GM23338 (cell line): ENCODE measurements at regions not wholly inside any gene's neighbourhood (a gene's known extent, or its start where the extent isn't known, plus 50 kb on each side); places are given as distances from the start of the nearest gene placed in this dataset.

Experiments
- CREB1 ChIP-seq: fragments of 250-450 bp; sonication (Bioruptor Pico); IDR thresholded peaks from 2 replicates; pipeline ENCODE4 v1.5.0; 2020; ENCODE audit warnings: low read depth, mild to moderate bottlenecking, moderate library complexity
- EZH2 ChIP-seq: fragments of 200-600 bp; sonication (generic); IDR thresholded peaks from one replicate; pipeline ENCODE4 v1.8.0; 2017; ENCODE audit warnings: antibody characterized with exemption, mild to moderate bottlenecking, low read depth; ENCODE audit not compliant: unreplicated experiment
- EZH2phosphoT487 ChIP-seq: fragments of 200-600 bp; sonication (generic); IDR thresholded peaks from one replicate; pipeline ENCODE4 v1.8.1; 2018; ENCODE audit warnings: antibody characterized with exemption; ENCODE audit not compliant: unreplicated experiment
- JUNB ChIP-seq: IDR thresholded peaks from one replicate; pipeline ENCODE4 v1.6.1; 2016; ENCODE audit warnings: antibody characterized with exemption; ENCODE audit not compliant: unreplicated experiment
- POLR2AphosphoS5 ChIP-seq: IDR thresholded peaks from 2 replicates; pipeline ENCODE4 v1.6.1; 2016; ENCODE audit warnings: antibody characterized with exemption, low read depth
- REST ChIP-seq: IDR thresholded peaks from one replicate; pipeline ENCODE4 v1.6.1; 2018; ENCODE audit warnings: antibody characterized with exemption; ENCODE audit not compliant: unreplicated experiment
- ZNF114 ChIP-seq: fragments of 250-450 bp; sonication (Bioruptor Pico); IDR thresholded peaks from 2 replicates; pipeline ENCODE4 v1.5.0; 2020; ENCODE audit warnings: mild to moderate bottlenecking, moderate library complexity
- TF ChIP-seq, protein P1 (sequence below), 2 experiments: fragments of 200-600 bp in 1 of 2; sonication (generic) in 1 of 2; conservative IDR thresholded peaks; 2 replicates each; pipeline versions ENCODE4 v1.5.1 to v1.6.1; 2016 to 2017; ENCODE audit warnings: antibody characterized with exemption in 2 of 2, low read depth in 2 of 2, mild to moderate bottlenecking in 2 of 2, moderate library complexity in 1 of 2
- TF ChIP-seq, protein P2 (sequence below): IDR thresholded peaks from 2 replicates; pipeline ENCODE4 v1.6.1; 2016; ENCODE audit warnings: antibody characterized with exemption
- TF ChIP-seq, protein P3 (sequence below): fragments of 250-450 bp; sonication (Bioruptor Pico); IDR thresholded peaks from 2 replicates; pipeline ENCODE4 v1.5.0; 2020; ENCODE audit warnings: mild to moderate bottlenecking, moderate library complexity

- TF ChIP-seq, protein P1, sequence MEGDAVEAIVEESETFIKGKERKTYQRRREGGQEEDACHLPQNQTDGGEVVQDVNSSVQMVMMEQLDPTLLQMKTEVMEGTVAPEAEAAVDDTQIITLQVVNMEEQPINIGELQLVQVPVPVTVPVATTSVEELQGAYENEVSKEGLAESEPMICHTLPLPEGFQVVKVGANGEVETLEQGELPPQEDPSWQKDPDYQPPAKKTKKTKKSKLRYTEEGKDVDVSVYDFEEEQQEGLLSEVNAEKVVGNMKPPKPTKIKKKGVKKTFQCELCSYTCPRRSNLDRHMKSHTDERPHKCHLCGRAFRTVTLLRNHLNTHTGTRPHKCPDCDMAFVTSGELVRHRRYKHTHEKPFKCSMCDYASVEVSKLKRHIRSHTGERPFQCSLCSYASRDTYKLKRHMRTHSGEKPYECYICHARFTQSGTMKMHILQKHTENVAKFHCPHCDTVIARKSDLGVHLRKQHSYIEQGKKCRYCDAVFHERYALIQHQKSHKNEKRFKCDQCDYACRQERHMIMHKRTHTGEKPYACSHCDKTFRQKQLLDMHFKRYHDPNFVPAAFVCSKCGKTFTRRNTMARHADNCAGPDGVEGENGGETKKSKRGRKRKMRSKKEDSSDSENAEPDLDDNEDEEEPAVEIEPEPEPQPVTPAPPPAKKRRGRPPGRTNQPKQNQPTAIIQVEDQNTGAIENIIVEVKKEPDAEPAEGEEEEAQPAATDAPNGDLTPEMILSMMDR (conservative IDR thresholded peaks at IDR 0.05; ENCODE audit: low read depth in 2 of 2) = no peak
- no peak for TF ChIP-seq EZH2
- TF ChIP-seq JUNB = no peak
- TF ChIP-seq EZH2phosphoT487 = no peak
- TF ChIP-seq REST = no peak
- TF ChIP-seq, protein P2, sequence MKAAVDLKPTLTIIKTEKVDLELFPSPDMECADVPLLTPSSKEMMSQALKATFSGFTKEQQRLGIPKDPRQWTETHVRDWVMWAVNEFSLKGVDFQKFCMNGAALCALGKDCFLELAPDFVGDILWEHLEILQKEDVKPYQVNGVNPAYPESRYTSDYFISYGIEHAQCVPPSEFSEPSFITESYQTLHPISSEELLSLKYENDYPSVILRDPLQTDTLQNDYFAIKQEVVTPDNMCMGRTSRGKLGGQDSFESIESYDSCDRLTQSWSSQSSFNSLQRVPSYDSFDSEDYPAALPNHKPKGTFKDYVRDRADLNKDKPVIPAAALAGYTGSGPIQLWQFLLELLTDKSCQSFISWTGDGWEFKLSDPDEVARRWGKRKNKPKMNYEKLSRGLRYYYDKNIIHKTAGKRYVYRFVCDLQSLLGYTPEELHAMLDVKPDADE = no peak
- TF ChIP-seq ZNF114 (CRISPR knock-in tag) = no peak
- no peak for TF ChIP-seq POLR2AphosphoS5
- TF ChIP-seq, protein P3, sequence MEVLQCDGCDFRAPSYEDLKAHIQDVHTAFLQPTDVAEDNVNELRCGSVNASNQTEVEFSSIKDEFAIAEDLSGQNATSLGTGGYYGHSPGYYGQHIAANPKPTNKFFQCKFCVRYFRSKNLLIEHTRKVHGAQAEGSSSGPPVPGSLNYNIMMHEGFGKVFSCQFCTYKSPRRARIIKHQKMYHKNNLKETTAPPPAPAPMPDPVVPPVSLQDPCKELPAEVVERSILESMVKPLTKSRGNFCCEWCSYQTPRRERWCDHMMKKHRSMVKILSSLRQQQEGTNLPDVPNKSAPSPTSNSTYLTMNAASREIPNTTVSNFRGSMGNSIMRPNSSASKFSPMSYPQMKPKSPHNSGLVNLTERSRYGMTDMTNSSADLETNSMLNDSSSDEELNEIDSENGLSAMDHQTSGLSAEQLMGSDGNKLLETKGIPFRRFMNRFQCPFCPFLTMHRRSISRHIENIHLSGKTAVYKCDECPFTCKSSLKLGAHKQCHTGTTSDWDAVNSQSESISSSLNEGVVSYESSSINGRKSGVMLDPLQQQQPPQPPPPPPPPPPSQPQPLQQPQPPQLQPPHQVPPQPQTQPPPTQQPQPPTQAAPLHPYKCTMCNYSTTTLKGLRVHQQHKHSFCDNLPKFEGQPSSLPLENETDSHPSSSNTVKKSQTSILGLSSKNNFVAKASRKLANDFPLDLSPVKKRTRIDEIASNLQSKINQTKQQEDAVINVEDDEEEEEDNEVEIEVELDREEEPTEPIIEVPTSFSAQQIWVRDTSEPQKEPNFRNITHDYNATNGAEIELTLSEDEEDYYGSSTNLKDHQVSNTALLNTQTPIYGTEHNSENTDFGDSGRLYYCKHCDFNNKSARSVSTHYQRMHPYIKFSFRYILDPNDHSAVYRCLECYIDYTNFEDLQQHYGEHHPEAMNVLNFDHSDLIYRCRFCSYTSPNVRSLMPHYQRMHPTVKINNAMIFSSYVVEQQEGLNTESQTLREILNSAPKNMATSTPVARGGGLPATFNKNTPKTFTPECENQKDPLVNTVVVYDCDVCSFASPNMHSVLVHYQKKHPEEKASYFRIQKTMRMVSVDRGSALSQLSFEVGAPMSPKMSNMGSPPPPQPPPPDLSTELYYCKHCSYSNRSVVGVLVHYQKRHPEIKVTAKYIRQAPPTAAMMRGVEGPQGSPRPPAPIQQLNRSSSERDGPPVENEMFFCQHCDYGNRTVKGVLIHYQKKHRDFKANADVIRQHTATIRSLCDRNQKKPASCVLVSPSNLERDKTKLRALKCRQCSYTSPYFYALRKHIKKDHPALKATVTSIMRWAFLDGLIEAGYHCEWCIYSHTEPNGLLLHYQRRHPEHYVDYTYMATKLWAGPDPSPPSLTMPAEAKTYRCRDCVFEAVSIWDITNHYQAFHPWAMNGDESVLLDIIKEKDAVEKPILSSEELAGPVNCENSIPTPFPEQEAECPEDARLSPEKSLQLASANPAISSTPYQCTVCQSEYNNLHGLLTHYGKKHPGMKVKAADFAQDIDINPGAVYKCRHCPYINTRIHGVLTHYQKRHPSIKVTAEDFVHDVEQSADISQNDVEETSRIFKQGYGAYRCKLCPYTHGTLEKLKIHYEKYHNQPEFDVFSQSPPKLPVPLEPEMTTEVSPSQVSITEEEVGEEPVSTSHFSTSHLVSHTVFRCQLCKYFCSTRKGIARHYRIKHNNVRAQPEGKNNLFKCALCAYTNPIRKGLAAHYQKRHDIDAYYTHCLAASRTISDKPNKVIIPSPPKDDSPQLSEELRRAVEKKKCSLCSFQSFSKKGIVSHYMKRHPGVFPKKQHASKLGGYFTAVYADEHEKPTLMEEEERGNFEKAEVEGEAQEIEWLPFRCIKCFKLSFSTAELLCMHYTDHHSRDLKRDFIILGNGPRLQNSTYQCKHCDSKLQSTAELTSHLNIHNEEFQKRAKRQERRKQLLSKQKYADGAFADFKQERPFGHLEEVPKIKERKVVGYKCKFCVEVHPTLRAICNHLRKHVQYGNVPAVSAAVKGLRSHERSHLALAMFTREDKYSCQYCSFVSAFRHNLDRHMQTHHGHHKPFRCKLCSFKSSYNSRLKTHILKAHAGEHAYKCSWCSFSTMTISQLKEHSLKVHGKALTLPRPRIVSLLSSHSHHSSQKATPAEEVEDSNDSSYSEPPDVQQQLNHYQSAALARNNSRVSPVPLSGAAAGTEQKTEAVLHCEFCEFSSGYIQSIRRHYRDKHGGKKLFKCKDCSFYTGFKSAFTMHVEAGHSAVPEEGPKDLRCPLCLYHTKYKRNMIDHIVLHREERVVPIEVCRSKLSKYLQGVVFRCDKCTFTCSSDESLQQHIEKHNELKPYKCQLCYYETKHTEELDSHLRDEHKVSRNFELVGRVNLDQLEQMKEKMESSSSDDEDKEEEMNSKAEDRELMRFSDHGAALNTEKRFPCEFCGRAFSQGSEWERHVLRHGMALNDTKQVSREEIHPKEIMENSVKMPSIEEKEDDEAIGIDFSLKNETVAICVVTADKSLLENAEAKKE (CRISPR knock-in tag) = no peak
- no peak for TF ChIP-seq CREB1 (CRISPR knock-in tag)
These were observed 194.2 kb upstream of the NT5E start for GRCh38 chr6:85255661-85256060.
